Stimulated activated CD8-positive, alpha-beta memory T cell treated with anti-CD3 and anti-CD28 coated beads, Interleukin-4, amount 100 ng/mL, for 24 hours (primary cell): ENCODE measurements at regions not wholly inside any gene's neighbourhood (a gene's known extent, or its start where the extent isn't known, plus 50 kb on each side); places are given as distances from the start of the nearest gene placed in this dataset.

ENCODE experiments used
- DNase-seq: peaks from one replicate; pipeline ENCODE4 v3.0.0-alpha.2; 2020; ENCODE audit warnings: low read depth

DNA sequence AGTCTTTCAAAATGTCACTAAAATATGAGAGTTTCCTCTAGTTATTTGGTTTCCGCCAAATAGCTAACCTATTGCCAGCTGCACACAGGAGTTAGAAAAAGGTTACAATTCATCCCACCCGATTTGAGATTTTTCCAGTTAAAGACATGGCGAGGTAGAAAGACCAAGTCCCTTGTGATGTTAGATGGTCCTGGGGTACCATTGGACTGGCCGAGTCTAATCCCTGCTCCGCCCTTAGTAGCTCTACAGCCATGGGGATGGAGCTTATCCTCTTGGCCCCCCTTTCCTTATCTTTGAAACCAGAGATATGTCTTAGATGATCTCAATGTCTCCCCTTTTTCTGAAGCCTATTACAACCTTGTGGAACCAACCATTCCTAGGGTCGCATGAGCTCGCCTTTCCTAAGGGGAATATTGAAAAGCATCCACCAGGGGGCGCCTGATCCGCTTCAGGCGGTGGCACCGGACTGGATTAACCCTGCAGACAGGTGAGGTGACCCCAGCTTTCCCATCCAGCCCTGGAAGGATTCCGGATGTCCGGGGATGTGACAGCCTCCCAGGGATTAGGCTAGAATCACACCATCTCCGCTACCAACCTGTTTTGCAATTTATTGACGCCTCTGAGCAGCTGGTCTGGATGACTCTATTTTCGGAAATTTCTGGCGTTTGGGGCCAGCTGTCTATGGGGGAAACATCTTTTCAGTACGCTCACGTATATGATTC, 68.3 kb upstream of the SIM2 start:
- peak; percentile 40 for DNase-seq

DNA sequence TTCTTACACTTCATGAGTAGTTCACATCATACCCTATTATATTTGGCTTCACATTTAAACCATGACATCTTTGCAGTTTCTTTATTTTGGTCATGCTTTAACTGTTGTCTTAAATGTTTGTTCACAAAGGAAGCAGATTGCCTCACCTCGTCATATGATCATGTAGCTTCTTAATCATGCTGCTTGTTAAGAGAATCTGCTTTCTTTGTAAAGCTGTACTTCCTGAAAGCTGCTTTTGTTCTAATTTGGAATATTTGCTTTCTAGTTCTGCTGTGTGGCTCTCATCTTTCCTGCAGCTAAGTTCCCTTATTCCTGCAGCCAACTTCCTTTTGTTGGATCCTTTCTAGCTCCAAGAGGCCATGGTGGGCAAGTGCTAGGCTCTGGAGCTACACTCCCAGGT, 62.9 kb upstream of the SIM2 start:
- no peak for DNase-seq

GRCh38 chr21:36636439-36636838, 62.5 kb upstream of the SIM2 start:
- DNase-seq, result no peak

- no peak for DNase-seq
Observed at GRCh38 chr21:36639769-36640168, 59.1 kb upstream of the SIM2 start.

- DNase-seq, result no peak
Observed at GRCh38 chr21:36640174-36640720, 58.7 kb upstream of the SIM2 start.

DNA sequence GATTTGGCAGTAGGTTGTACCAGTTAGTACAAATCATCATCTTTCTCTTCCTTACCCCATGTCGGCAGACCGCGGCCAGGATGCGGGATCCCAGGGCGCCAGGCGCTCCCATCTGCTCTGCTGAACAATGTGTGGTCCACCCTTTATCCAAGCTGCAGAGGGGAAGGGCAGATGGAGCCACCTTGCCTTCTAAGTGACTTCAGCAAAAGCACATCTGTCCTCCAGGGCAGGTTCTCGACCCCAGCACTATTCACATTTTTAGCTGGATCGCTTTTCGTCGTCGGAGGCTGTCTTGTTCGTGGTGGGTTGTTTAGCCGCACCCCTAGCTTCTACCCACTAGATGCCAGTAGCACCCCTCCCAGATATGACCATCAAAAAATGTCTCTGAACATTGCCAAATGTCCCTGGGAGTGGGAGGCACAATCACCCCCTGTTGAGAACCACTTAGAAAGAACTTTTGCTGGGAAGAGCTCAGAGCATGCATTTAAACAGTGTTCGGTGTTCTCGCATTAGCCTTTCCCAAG, 58.1 kb upstream of the SIM2 start:
- no peak for DNase-seq

DNA sequence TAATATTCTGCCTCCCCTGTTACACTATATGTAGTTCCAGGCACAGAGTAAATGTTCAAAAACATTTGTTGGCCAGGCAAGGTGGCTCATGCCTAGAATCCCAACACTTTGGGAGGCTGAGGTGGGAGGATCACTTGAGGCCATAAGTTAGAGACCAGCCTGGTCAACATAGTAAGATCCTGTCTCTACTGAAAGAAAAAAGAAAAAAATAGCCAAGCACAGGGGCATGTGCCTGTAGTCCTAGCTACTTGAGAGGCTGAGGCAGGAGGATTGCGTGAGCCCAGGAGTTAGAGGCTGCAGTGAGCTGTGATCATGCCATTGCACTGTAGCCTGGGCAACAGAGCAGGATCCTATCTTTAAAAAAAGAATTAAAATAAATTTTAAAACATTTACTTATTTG, 57.6 kb upstream of the SIM2 start:
- DNase-seq, result no peak

DNA sequence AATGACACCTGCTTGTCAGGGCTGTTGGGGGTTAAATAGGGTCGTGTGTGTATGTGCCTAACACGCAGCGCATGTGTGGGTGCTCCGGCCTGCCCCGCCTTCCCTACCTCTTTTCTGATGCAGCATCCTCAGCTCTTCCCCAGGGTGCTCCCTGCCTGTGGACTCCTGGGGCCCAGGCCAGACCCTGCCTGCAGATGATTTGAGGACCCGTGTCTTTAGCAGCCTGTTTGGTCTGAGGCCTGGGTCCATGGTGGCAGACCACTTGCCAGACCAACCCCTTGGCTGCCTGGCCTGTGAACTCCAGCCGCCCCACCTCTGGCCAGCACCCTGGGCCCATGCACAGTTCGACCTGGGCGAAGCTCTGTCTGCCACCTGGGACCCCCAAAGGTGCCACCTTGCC, 57.0 kb upstream of the SIM2 start:
- DNase-seq, result no peak

GRCh38 chr21:36642777-36643176, 56.1 kb upstream of the SIM2 start:
- no peak for DNase-seq

- no peak for DNase-seq
Observed at GRCh38 chr21:36643374-36644250, 55.3 kb upstream of the SIM2 start.

DNA sequence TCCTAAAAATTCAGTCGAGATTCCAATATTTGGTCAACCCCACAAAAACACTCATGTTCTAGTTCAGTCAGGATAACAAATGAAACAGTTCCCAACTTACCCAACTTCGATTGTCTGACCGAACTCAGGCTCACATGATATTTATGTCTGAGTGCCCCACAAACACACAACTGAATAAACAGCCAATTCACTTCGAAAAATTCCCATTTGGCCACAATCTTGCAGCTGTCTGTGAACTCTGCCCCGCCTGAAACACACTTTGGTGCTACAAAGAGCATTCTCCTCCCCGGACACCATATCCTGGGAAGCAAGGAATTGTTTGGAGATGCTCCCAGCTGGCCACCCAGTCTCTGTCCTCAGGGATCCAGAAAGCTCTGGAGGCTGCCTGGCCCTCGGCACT, 52.9 kb upstream of the SIM2 start:
- no peak for DNase-seq

DNA sequence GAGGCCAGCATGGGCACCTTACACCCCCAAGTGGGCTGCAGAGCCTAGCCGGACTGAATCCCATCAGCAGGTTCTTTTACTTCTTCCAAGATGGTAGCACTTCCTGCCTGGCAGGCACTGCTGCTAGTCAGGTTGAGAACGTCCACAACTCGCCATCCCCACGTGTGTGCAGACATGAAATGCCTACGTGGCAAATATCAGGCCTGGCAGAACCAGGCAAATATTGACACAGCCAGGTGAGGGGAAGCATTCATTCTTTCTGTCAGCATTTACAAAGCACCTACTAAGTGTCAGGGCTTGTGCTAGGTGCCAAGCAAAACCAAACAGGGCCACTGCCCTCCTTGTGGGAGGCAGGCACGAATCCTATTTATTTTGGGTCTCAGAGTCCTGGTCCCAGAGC, 52.3 kb upstream of the SIM2 start:
- DNase-seq, result no peak

- no peak for DNase-seq
Observed at GRCh38 chr21:36647279-36648093, 51.4 kb upstream of the SIM2 start.
